Activated T-helper 17 cell treated with anti-CD3 and anti-CD28 coated beads, Interleukin-2, amount 50 U/mL, for 72 hours (primary cell): ENCODE measurements at regions not wholly inside any gene's neighbourhood (a gene's known extent, or its start where the extent isn't known, plus 50 kb on each side); places are given as distances from the start of the nearest gene placed in this dataset.
"Not testable (repeated sequence)": the region's sequence is repeated elsewhere in the genome, so short reads cannot be mapped to it uniquely, and the experiment has no call there.

ENCODE experiments used
- ATAC-seq: fragments of 150-1000 bp; cut with Tn5 transposase; replicated peaks from 2 replicates; pipeline ENCODE4 v1.10.0; 2021; ENCODE audit warnings: mild to moderate bottlenecking, moderate library complexity
- H3K27ac Mint-ChIP-seq: one replicate; pipeline ENCODE4 v1.8.0; 2022; ENCODE audit warnings: mixed read lengths
- H3K27me3 Mint-ChIP-seq: one replicate; pipeline ENCODE4 v1.8.0; 2022; ENCODE audit warnings: mixed read lengths
- H3K36me3 Mint-ChIP-seq: one replicate; pipeline ENCODE4 v1.8.0; 2022; ENCODE audit warnings: low read depth, mild to moderate bottlenecking, mixed read lengths
- H3K4me1 Mint-ChIP-seq: one replicate; pipeline ENCODE4 v1.8.0; 2022; ENCODE audit warnings: mixed read lengths
- H3K4me3 Mint-ChIP-seq: one replicate; pipeline ENCODE4 v1.8.0; 2022; ENCODE audit warnings: mild to moderate bottlenecking, mixed read lengths
- H3K9me3 Mint-ChIP-seq: one replicate; pipeline ENCODE4 v1.8.0; 2022; ENCODE audit warnings: mixed read lengths

DNA sequence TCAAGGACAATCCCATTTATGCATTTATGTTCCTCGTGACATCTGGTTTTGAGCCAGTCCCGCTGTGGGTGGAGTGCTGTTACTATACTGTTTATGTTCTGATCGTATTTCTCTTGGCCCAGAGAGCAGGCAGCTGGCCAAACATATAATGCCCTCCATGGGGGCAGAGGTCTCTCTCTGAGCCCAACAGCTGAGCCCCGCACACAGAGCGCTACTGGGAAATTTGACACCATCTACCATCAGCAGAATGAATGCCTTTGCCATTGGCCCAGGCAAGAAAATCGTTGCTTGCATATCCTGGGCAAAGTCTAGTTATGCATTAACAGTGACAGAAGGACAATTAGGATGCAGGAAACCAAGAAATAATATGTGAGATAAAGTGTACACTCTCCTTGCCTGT lies 126.8 kb upstream of the CACNA1A start:
- Mint-ChIP-seq H3K27ac (no peak overlapping the region), H3K27me3 (peaks cover 11% of the 10 kb centered on the region), H3K9me3 (no peaks in the 10 kb centered on the region), H3K36me3 (no peaks in the 10 kb centered on the region), H3K4me3 (no peak overlapping the region), H3K4me1 (no peaks in the 10 kb centered on the region)
- no peak for ATAC-seq

DNA sequence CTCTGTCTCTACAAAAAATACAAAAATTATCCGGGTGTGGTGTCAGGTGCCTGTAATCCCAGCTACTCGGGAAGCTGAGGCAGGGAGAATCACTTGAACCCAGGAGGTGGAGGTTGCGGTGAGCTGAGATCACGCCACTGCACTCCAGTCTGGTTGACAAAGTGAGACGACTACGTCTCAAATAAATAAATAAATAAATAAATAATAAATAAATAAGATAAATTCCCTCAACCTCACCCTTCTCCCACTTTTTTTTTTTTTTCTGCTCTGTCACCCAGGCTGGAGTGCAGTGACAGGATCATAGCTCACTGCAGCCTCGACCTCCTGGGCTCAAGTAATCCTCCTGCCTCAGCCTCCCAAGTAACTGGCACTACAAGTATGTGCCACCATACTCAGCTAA lies 125.9 kb upstream of the CACNA1A start:
- H3K9me3 Mint-ChIP-seq, H3K27ac Mint-ChIP-seq, H3K4me3 Mint-ChIP-seq, ATAC-seq, H3K4me1 Mint-ChIP-seq, H3K36me3 Mint-ChIP-seq: not testable (repeated sequence)
- H3K27me3 Mint-ChIP-seq, result peaks cover 10% of the 10 kb centered on the region

DNA sequence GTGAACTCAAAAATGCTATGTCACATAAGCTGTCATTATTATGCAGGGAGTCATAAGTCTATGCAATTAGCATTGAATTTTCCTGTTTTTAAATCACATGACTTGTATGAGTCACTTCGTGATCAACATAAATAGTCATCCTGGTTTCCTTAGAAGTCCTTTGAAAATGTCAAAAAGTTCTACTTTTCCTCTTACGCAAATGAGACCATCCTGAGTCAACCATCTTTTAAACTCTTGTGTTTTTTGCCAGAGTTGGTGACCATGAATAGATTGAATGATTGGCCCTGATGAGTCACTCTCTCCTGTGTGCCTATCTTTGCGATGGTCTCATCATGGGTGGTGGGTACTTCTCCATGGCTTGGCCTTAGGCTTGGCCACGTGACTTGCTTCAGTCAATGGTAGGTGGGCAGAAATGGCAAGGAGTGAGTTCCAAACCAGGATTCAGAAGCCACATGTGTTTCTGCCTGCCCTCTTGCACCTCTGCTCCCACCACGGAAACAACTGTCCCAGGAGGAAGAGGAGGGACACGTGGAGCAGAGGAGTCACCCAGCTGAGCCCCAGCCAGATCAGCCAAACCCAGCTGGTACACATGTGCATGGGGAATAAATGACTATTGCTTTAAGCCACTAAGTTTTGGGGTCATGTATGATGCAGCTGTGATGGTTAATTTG lies 123.5 kb upstream of the CACNA1A start:
- H3K27me3 Mint-ChIP-seq, result peaks cover 17% of the 10 kb centered on the region
- H3K27ac Mint-ChIP-seq, result peak overlapping the region; percentile 75

DNA sequence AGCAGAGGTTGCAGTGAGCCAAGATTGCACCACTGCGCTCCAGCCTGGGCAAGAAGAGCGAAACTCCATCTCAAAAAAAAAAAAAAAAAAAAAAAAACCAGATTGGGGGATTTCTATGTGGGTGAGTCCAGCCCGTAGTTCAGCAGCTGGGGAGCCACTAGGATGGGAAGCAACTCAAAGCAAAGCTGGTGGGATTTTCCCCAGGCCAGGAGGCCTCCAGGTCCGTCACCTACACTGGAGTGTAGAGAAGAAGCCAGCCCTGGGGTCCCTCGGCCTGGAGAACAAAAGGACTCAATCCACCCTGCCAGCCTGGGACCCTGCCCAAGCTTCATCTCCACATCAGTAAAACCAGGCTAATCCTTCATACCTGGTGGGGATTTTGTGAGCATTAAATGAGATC lies 121.3 kb upstream of the CACNA1A start:
- no peak overlapping the region for H3K4me3 Mint-ChIP-seq
- H3K36me3 Mint-ChIP-seq, result no peaks in the 10 kb centered on the region
- peaks cover 37% of the 10 kb centered on the region for H3K27me3 Mint-ChIP-seq
- no peaks in the 10 kb centered on the region for H3K9me3 Mint-ChIP-seq
- no peak overlapping the region for H3K27ac Mint-ChIP-seq
- H3K4me1 Mint-ChIP-seq, result no peaks in the 10 kb centered on the region
- ATAC-seq, result no peak

More for the DNA sequence above, 123.5 kb upstream of the CACNA1A start:
- Mint-ChIP-seq H3K36me3 (no peaks in the 10 kb centered on the region), H3K4me1 (no peaks in the 10 kb centered on the region), H3K9me3 (no peaks in the 10 kb centered on the region), H3K4me3 (peak overlapping the region; percentile 26)
- ATAC-seq, result peak; percentile 94

GRCh38 chr19:13623716-13624710 lies 117.7 kb upstream of the CACNA1A start:
- peaks cover 47% of the 10 kb centered on the region for H3K27me3 Mint-ChIP-seq
- no peak overlapping the region for H3K27ac Mint-ChIP-seq
- H3K4me1 Mint-ChIP-seq, result peaks cover 4% of the 10 kb centered on the region
- no peaks in the 10 kb centered on the region for H3K9me3 Mint-ChIP-seq
- ATAC-seq, result no peak
- H3K4me3 Mint-ChIP-seq, result no peak overlapping the region
- no peaks in the 10 kb centered on the region for H3K36me3 Mint-ChIP-seq

DNA sequence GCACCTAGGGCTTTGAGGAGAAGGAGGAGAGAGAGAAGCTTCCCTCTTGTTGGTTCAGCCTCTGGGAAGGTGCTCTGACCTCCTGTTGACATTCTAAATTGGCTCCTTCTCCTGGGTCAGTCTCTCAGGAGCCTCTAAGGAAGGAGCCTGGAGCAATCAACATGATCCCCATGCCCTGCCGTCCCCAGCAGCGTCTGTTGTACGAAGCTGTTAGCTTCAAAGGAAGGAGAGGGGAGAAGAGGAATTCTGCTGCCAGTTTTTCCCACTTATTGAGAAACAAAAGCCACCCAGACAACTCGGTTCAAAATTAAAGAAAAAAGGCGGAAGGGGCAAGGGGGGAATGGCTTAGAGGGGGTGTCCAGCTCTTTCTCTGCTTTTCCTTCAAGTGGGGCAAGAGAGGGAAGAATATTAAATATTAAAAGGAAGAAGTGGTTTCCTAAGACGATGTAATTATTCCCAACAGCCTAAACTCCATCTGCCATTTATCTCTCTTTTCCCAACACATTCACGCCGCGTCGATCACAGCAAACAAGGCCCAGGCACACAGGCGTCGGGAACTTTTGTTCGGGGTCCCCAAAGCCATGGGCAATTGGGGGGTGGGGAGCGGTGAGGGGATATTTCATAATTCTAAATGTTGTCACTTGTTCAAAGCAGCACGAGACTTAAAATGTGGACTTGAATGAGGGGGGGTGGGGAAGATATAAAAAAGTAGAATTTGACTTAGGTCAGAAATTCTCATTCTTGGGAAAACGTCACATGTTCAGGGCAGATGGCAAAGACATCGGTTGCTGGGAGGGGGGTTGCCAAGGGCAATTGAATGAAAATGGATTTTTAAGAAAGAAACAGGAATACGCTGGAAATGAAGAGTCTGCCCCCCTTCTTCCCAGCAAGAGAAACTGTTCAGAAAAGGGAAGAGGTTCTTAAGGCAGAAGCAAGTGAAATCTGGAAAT lies 116.8 kb upstream of the CACNA1A start:
- no peak for ATAC-seq
- H3K36me3 Mint-ChIP-seq, result no peaks in the 10 kb centered on the region
- peaks cover 50% of the 10 kb centered on the region for H3K27me3 Mint-ChIP-seq
- no peak overlapping the region for H3K27ac Mint-ChIP-seq
- peaks cover 9% of the 10 kb centered on the region for H3K4me1 Mint-ChIP-seq
- H3K4me3 Mint-ChIP-seq, result no peak overlapping the region
- peaks cover 3% of the 10 kb centered on the region for H3K9me3 Mint-ChIP-seq

GRCh38 chr19:13621413-13621812 lies 115.1 kb upstream of the CACNA1A start:
- peak; percentile 100 for ATAC-seq
- peaks cover 53% of the 10 kb centered on the region for H3K27me3 Mint-ChIP-seq
- peaks cover 3% of the 10 kb centered on the region for H3K9me3 Mint-ChIP-seq
- peaks cover 9% of the 10 kb centered on the region for H3K4me1 Mint-ChIP-seq
- H3K36me3 Mint-ChIP-seq, result no peaks in the 10 kb centered on the region
- H3K27ac Mint-ChIP-seq, result no peak overlapping the region
- no peak overlapping the region for H3K4me3 Mint-ChIP-seq

GRCh38 chr19:13619203-13619632 lies 112.9 kb upstream of the CACNA1A start:
- Mint-ChIP-seq H3K9me3 (peaks cover 3% of the 10 kb centered on the region), H3K4me3 (no peak overlapping the region), H3K36me3 (no peaks in the 10 kb centered on the region), H3K27me3 (peaks cover 41% of the 10 kb centered on the region), H3K4me1 (peaks cover 9% of the 10 kb centered on the region), H3K27ac (no peak overlapping the region)
- ATAC-seq, result no peak

DNA sequence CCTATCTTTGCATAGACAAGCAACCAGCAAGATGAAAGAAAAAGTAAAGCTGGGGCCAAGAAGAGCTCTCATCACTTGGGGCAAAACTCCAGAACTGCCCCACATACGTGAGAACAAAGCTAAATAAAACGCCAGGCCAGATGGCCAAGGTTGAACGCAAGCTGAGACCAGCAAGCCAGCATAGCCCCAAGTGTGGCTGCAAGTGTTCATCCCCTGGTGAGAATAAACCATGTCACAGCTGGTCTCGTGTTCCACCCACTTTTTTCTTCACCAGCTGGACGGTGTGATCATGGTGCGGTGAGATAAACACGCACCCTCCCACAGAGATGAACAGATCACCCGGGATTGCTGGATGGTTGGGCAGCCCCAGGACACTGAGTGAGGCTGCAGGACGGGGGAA lies 109.6 kb upstream of the CACNA1A start:
- H3K27me3 Mint-ChIP-seq, result peaks cover 24% of the 10 kb centered on the region
- no peak for ATAC-seq
- H3K27ac Mint-ChIP-seq, result no peak overlapping the region
- H3K4me1 Mint-ChIP-seq, result peaks cover 9% of the 10 kb centered on the region
- H3K9me3 Mint-ChIP-seq, result peaks cover 3% of the 10 kb centered on the region
- no peaks in the 10 kb centered on the region for H3K36me3 Mint-ChIP-seq
- H3K4me3 Mint-ChIP-seq, result no peak overlapping the region

DNA sequence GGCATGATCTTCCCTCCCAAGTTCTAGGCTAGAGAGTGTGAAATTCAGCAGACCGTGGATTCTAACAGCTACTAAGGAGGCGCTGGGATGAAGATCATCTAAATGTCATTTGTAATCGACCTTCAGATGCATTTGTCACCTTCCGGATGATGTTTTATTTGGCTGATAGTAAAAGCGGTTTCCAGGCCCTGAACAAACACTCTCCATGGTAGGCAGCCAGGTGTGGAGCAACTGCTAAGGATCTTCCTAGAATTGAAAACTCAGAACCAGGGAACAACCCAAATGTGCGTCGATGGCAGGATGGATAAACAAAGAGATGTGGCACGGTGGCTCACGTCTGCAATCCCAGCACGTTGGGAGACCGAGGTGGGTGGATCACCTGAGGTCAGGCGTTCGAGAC lies 107.2 kb upstream of the CACNA1A start:
- Mint-ChIP-seq H3K4me3 (no peak overlapping the region), H3K27me3 (peaks cover 25% of the 10 kb centered on the region), H3K27ac (no peak overlapping the region), H3K36me3 (no peaks in the 10 kb centered on the region), H3K9me3 (peaks cover under 1% of the 10 kb centered on the region), H3K4me1 (peaks cover 7% of the 10 kb centered on the region)
- no peak for ATAC-seq

DNA sequence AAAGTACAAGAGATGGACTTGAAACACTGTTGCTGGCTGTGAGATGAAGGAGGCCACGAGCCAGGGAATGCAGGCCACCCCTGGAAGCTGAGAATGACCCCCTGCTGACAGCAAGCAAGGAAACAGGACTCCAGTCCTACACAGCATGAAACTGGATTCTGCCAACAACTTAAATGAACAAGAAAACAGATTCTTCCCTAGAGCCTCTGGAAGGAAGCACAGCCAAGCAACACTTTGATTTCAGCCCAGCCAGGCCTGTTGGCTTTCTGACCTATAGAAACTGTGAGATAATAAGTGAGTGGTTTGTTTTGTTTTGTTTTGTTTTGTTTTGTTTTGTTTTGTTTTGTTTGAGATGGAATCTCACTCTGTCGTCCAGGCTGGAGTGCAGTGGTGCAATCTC lies 105.3 kb upstream of the CACNA1A start:
- Mint-ChIP-seq H3K36me3 (no peaks in the 10 kb centered on the region), H3K27me3 (peaks cover 19% of the 10 kb centered on the region), H3K4me3 (no peak overlapping the region), H3K27ac (no peak overlapping the region), H3K9me3 (no peaks in the 10 kb centered on the region), H3K4me1 (peaks cover 6% of the 10 kb centered on the region)
- ATAC-seq, result no peak

DNA sequence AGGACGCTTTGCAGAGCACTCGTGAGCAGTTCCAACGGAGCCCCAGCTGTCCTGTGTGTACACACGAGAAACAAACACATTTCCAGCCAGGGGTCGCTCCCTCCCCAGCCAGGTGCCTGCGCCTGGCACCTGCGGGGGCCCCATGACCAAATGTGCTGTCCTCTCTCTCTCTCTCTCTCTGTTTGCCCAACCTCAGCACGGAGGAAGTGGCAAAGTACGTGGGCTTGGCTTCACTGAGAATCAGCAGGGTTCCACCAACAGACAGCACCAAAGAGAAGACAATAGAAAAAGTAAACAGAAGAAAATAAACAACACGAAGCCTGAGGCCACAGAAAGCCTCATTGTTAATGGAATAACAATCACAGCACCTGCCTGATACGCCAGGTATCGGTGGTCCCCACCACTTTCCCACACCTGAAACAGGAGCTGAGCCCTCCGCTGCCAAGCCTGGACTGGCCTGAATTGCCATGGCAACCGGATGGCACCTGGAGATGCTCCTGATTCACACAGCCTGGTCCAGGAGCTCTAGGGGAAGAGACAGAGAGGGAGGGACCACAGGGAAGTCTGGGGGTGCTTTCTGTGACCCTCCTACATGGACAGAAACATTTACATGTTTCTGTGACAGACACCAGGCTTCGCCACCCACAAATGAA lies 103.9 kb upstream of the CACNA1A start:
- H3K4me3 Mint-ChIP-seq, result no peak overlapping the region
- peaks cover 14% of the 10 kb centered on the region for H3K27me3 Mint-ChIP-seq
- H3K36me3 Mint-ChIP-seq, result no peaks in the 10 kb centered on the region
- H3K4me1 Mint-ChIP-seq, result peaks cover 6% of the 10 kb centered on the region
- H3K9me3 Mint-ChIP-seq, result no peaks in the 10 kb centered on the region
- peak overlapping the region; percentile 38 for H3K27ac Mint-ChIP-seq
- no peak for ATAC-seq

DNA sequence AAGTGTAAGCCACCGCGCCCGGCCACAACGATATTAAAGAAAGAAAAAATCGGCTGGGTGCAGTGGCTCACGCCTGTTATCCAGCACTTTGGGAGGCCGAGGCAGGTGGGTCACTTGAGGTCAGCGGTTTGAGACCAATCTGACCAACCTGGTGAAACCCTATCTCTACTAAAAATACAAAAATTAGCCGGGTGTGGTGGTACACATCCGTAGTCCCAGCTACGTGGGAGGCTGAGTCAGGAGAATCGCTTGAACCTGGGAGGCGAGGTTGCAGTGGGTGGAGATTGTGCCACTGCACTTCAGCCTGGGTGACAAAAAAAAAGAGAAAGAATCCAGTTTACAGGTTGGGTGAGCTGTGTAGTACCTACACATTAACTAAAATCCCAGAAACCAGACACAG lies 99.9 kb upstream of the CACNA1A start:
- Mint-ChIP-seq H3K27ac (no peak overlapping the region), H3K9me3 (no peaks in the 10 kb centered on the region), H3K27me3 (peaks cover 8% of the 10 kb centered on the region), H3K4me3 (no peak overlapping the region), H3K36me3 (no peaks in the 10 kb centered on the region), H3K4me1 (peaks cover 6% of the 10 kb centered on the region)
- ATAC-seq, result no peak
